NCI-H128 (cell line): ENCODE measurements at regions not wholly inside any gene's neighbourhood (a gene's known extent, or its start where the extent isn't known, plus 50 kb on each side); places are given as distances from the start of the nearest gene placed in this dataset.
A peak's percentile ranks its signal among the peaks of the same experiment; 100 is the strongest.

Experiments
- DNase-seq: peaks from one replicate; lab custom pipeline; 2025; ENCODE audit not compliant: unreplicated experiment; lab: John Stamatoyannopoulos, UW

DNA sequence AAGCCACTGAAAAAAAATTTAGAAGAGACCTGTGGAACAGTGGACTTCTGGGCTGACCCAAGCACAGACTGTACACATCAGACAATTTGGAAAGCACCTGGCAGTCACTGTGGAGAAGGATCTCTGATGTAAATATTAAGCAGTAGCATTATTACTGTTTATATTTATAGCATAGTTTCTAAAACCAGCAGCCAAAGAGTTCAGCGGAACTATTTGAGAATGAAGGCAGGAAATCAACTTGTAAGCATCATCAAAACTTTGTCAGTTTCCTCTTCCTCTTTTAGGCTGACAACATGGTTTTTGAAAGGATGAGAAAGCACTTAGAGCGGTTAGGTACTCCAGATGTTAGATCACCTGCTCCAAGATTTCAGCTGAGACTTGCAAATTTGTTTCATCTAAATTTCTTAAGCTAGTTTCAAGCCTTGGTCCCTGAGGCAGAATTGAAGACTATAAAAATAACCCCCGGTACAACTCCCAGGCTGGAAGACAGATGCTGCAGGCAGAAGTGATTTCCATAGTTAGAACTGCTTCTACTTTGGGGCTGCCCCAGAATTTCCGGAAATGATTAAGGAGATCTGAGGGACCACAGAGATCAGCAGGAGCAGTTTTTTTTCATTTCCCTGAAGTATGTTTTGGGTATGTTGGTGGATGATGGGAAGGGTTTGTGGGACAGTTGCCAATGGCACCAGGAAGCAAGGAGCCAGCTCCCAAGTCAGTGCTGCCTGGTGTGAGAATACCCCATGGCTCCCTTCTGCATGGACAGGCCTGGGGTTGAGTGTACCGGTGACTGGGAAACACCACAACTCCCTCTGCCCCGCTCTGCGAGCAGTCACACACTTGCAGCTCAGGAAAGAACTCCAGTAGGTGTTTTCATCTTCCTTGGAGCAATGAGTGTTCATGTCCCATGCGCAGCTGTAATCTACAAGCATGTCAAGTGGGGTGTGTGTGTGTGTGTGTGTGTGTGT, 354.5 kb downstream of the NUAK1 start:
- no peak for DNase-seq

- no peak for DNase-seq
Measured at GRCh38 chr12:105793421-105793820, 345.3 kb downstream of the NUAK1 start.

- DNase-seq, result no peak
Measured at GRCh38 chr12:105798256-105798845, 340.4 kb downstream of the NUAK1 start.

GRCh38 chr12:105799103-105799502, 339.7 kb downstream of the NUAK1 start:
- DNase-seq, result no peak

GRCh38 chr12:105801351-105801750, 337.4 kb downstream of the NUAK1 start:
- no peak for DNase-seq

DNA sequence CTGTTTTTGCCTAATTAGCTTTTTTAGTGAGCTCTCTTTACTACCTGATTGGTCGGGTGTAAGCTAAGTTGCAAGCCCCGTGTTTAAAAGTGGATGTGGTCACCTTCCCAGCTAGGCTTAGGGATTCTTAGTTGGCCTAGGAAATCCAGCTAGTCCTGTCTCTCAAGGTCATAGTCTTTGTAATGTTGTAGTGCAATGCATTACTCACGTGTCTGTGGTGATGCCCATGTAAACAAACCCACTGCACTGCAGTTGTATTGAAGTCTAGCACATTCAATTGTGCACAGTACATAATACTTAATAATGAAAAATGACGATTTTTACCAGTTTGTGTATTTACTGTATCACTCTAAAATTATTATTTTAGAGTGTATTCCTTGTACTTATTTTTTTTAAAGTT, 335.5 kb downstream of the NUAK1 start:
- no peak for DNase-seq

GRCh38 chr12:105804591-105805265, 334.0 kb downstream of the NUAK1 start:
- DNase-seq, result no peak

DNA sequence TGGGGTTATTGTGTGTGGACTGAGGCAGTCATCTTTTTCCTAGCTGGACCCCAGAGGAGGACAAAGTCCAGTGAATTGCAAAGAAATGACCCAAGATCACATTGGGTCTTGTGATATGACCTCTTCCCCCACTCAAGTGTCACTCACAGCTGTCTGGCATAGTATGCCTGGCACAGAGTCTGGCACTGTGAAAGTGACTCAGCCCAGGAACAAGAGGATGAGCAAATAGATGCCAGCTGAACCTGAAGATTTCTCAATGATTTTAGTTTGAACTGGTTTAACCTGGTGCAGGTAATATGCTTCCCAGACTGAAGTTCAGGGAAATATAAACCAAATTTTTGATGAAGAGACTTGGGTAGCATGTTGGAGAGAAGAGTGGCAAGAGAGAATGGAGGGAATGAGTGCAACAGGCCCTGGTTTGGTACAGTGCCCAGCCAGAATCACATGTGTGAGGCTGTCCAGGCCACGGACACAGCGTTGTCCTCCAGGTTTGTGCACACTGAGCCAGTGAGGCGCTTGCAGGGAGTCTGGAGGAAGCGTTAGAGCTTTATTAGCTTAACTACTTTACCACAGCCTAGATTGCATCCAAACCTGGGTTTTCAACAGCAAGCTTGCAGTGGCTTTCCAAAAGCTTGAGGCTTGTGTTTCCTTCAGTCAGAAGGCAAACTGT, 332.9 kb downstream of the NUAK1 start:
- no peak for DNase-seq

DNA sequence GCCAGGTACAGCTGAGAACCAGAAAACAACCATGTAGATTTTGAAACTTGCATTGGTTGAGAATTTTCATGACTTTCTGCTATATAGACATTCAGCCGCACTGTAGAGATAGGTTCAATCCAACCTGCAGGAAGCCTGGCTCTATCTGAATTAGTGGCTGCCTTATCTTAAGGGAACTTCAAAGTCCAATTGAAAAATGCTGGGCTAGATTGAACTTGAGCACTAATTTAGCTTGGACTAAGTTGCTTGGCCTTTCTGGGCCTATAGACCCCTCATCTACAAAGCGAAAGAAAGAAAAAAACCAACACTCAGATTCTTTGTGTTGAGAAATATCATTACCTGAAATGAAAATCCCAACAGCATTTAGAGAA, 332.4 kb downstream of the NUAK1 start:
- DNase-seq, result no peak

DNA sequence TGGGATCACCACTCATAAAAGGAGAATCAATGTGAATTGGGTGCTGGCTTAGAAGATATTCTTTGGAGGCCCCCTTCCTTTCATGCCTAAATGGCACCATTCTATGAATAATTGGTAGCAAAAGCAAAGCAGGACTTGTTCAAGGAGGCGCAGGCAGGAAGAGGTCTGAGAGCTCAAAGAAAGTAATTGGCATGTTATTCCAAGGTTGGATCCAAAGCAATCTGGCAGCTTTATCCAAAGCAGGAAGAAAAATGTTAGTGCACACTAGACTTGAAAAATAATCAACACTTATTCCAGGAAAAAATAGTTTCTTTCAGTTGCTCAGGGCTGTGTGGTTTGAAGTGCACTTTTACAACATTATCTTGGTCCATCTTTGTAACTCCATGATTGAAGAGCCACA, 326.4 kb downstream of the NUAK1 start:
- DNase-seq, result no peak

- DNase-seq, result no peak
Measured at GRCh38 chr12:105813201-105813600, 325.6 kb downstream of the NUAK1 start.

DNA sequence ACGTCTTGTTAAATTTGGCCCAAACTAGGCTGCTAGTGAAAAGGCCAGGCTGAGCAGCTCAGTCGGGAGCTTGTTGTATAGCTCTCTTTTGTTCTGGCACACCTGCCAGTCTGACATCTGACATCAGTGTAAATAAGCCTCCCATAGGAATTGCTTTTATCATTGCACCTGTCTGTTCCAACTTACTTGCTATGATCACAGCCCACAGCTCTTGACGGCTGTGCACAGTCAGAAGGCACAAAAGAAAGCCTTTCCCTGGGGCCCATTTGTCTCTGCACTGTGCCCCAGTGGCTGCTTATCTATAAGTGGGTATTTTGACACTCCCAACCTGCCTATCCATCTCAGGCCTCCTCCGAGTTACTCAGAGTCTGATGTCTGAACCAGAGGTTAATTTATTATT, 324.5 kb downstream of the NUAK1 start:
- peak; percentile 95 for DNase-seq

GRCh38 chr12:105819549-105819948, 319.2 kb downstream of the NUAK1 start:
- no peak for DNase-seq

- no peak for DNase-seq
Measured at GRCh38 chr12:105820429-105821125, 318.2 kb downstream of the NUAK1 start.

GRCh38 chr12:105822131-105823105, 316.3 kb downstream of the NUAK1 start:
- DNase-seq, result no peak

- DNase-seq, result no peak
Measured at GRCh38 chr12:105823810-105824209, 314.9 kb downstream of the NUAK1 start.

GRCh38 chr12:105825141-105825540, 313.6 kb downstream of the NUAK1 start:
- no peak for DNase-seq

DNA sequence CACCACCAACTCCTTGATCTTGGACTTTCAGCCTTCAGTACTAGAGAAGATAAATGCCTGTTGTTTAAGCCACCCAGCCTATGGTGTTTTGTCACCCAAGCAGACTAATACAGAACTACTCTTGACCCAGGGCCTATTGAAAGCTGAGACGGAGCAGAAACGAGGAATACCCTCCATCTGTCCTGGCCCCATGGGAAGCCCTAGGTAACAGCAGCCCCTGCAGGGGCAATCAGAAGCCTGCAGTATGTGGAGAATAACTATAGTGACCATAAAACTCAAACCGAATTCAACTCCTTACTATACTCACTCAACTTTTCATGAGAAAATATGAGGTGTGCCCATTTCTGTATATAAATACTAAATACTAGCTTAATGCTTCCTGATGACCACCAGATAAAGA, 307.4 kb downstream of the NUAK1 start:
- no peak for DNase-seq

DNA sequence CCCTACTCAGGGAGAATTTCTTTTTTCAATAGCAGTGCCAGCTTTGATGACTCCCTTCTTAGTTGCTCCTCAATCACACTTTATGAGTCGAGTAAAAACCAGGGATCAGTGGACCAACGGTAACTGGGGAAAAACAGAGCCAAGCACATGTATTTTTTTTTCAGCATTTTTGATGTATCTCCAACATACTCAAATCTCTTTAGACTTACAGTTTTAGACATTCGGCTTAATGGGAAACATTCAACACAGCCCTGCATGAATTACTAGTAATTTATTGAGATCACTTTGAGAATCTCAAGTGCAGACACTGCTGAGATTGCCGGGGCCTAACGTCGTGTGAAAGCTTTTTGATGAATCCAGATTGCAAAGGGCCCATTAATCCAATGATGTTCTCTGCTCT, 306.7 kb downstream of the NUAK1 start:
- no peak for DNase-seq

GRCh38 chr12:105832806-105833205, 305.9 kb downstream of the NUAK1 start:
- DNase-seq, result no peak
